ENCODE measurements at regions not wholly inside any gene's neighbourhood (a gene's known extent, or its start where the extent isn't known, plus 50 kb on each side); places are given as distances from the start of the nearest gene placed in this dataset.

DNA sequence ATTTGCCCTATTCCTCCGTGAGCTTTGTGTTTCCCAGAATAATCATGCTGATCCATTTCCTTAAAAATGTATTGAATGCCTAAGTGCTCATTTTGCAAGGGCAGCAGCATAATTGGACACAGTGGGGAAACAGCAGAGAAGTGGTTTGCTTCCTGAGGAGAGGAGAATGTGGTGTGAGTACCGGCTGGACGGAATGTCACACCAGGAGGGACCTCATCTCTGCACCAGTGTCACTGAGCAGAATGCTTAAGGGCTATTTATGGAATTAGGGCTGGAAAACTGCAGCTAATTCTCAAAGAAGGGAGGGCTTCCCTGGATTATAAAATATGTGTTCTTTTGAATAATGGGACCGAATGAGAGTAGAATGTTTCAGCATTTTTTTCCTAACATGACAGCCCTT, 1100.6 kb upstream of the RBFOX1 start:
- TF ChIP-seq, protein P1, sequence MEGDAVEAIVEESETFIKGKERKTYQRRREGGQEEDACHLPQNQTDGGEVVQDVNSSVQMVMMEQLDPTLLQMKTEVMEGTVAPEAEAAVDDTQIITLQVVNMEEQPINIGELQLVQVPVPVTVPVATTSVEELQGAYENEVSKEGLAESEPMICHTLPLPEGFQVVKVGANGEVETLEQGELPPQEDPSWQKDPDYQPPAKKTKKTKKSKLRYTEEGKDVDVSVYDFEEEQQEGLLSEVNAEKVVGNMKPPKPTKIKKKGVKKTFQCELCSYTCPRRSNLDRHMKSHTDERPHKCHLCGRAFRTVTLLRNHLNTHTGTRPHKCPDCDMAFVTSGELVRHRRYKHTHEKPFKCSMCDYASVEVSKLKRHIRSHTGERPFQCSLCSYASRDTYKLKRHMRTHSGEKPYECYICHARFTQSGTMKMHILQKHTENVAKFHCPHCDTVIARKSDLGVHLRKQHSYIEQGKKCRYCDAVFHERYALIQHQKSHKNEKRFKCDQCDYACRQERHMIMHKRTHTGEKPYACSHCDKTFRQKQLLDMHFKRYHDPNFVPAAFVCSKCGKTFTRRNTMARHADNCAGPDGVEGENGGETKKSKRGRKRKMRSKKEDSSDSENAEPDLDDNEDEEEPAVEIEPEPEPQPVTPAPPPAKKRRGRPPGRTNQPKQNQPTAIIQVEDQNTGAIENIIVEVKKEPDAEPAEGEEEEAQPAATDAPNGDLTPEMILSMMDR (IDR thresholded peaks at IDR 0.05; ENCODE audit: insufficient read depth, low read length, poor library complexity, severe bottlenecking), result no peak
- TF ChIP-seq EZH2phosphoT487 (conservative IDR thresholded peaks at IDR 0.05; ENCODE audit: low read length), result no peak

Measured in SU-DHL-6 (cell line).